GM23338 (cell line): ENCODE measurements at regions not wholly inside any gene's neighbourhood (a gene's known extent, or its start where the extent isn't known, plus 50 kb on each side); places are given as distances from the start of the nearest gene placed in this dataset.

Source experiments
- ATAC-seq: fragments of 200-7000 bp; cut with Tn5 transposase; 3 replicates; pipeline ENCODE4 v1.9.1; 2020
- DNase-seq: peaks from one replicate; pipeline ENCODE4 v3.0.0-alpha.2; 2015; ENCODE audit warnings: low spot score
- H2AFZ ChIP-seq: fragments of 200-600 bp; sonication (generic); 2 replicates; pipeline ENCODE4 v1.8.0; 2016; ENCODE audit warnings: antibody characterized with exemption, mild to moderate bottlenecking, moderate library complexity
- H3F3A ChIP-seq: fragments of 200-600 bp; sonication (generic); replicated peaks from 2 replicates; pipeline ENCODE4 v1.8.0; 2017; ENCODE audit warnings: antibody characterized with exemption, mixed run types, low read depth
- H3K27ac ChIP-seq: fragments of 200-600 bp; sonication (generic); 2 replicates; pipeline ENCODE4 v1.6.1; 2016; ENCODE audit warnings: low read depth
- H3K27me3 ChIP-seq: fragments of 200-600 bp; sonication (generic); 2 replicates; pipeline ENCODE4 v1.8.0; 2016; ENCODE audit warnings: mild to moderate bottlenecking, mixed run types, moderate library complexity; ENCODE audit not compliant: insufficient read depth
- H3K36me3 ChIP-seq: fragments of 200-600 bp; sonication (generic); 2 replicates; pipeline ENCODE4 v1.8.0; 2016; ENCODE audit warnings: mild to moderate bottlenecking; ENCODE audit not compliant: insufficient read depth
- H3K4me1 ChIP-seq: fragments of 200-600 bp; sonication (generic); 2 replicates; pipeline ENCODE4 v1.8.0; 2016; ENCODE audit warnings: mild to moderate bottlenecking, moderate library complexity; ENCODE audit not compliant: insufficient read depth
- H3K4me2 ChIP-seq: fragments of 200-600 bp; sonication (generic); 2 replicates; pipeline ENCODE4 v1.7.1; 2017; ENCODE audit warnings: mixed run types
- H3K4me3 ChIP-seq: fragments of 200-600 bp; sonication (generic); 2 replicates; pipeline ENCODE4 v1.6.1; 2016; ENCODE audit warnings: mixed run types
- H3K79me2 ChIP-seq: fragments of 200-600 bp; sonication (generic); replicated peaks from 2 replicates; pipeline ENCODE4 v1.8.0; 2017; ENCODE audit warnings: mild to moderate bottlenecking; ENCODE audit not compliant: insufficient read depth
- H3K9me2 ChIP-seq: fragments of 200-600 bp; sonication (generic); 2 replicates; pipeline ENCODE4 v1.8.0; 2017; ENCODE audit not compliant: insufficient read depth
- H4K20me1 ChIP-seq: fragments of 200-600 bp; sonication (generic); replicated peaks from 2 replicates; pipeline ENCODE4 v1.8.0; 2017; ENCODE audit warnings: mild to moderate bottlenecking; ENCODE audit not compliant: insufficient read depth
- H3K27ac Mint-ChIP-seq: 2 replicates; pipeline ENCODE4 v1.8.0; 2020; ENCODE audit warnings: inconsistent platforms, mild to moderate bottlenecking, moderate library complexity, mixed read lengths
- H3K27me3 Mint-ChIP-seq: 3 replicates; pipeline ENCODE4 v1.8.0; 2022; ENCODE audit warnings: low read depth, mild to moderate bottlenecking, moderate library complexity, mixed read lengths, inconsistent platforms; ENCODE audit not compliant: insufficient read depth, poor library complexity
- H3K36me3 Mint-ChIP-seq: 3 replicates; pipeline ENCODE4 v1.8.0; 2021; ENCODE audit warnings: low read depth, mild to moderate bottlenecking, inconsistent platforms, moderate library complexity, mixed read lengths
- H3K4me1 Mint-ChIP-seq: 3 replicates; pipeline ENCODE4 v1.8.0; 2020; ENCODE audit warnings: mild to moderate bottlenecking, inconsistent platforms, mixed read lengths
- H3K4me3 Mint-ChIP-seq: 3 replicates; pipeline ENCODE4 v1.8.0; 2021; ENCODE audit warnings: moderate library complexity, mild to moderate bottlenecking, inconsistent platforms, mixed read lengths
- H3K9me3 Mint-ChIP-seq: 3 replicates; pipeline ENCODE4 v1.8.0; 2020; ENCODE audit warnings: moderate library complexity, mild to moderate bottlenecking, inconsistent platforms, mixed read lengths
- CREB1 ChIP-seq: fragments of 250-450 bp; sonication (Bioruptor Pico); IDR thresholded peaks from 2 replicates; pipeline ENCODE4 v1.5.0; 2020; ENCODE audit warnings: low read depth, mild to moderate bottlenecking, moderate library complexity
- ETS1 ChIP-seq: IDR thresholded peaks from 2 replicates; pipeline ENCODE4 v1.6.1; 2016; ENCODE audit warnings: antibody characterized with exemption
- EZH2 ChIP-seq: fragments of 200-600 bp; sonication (generic); IDR thresholded peaks from one replicate; pipeline ENCODE4 v1.8.0; 2017; ENCODE audit warnings: antibody characterized with exemption, mild to moderate bottlenecking, low read depth; ENCODE audit not compliant: unreplicated experiment
- EZH2phosphoT487 ChIP-seq: fragments of 200-600 bp; sonication (generic); IDR thresholded peaks from one replicate; pipeline ENCODE4 v1.8.1; 2018; ENCODE audit warnings: antibody characterized with exemption; ENCODE audit not compliant: unreplicated experiment
- JUNB ChIP-seq: IDR thresholded peaks from one replicate; pipeline ENCODE4 v1.6.1; 2016; ENCODE audit warnings: antibody characterized with exemption; ENCODE audit not compliant: unreplicated experiment
- NANOG ChIP-seq: IDR thresholded peaks from 2 replicates; pipeline ENCODE4 v1.6.1; 2016; ENCODE audit warnings: antibody characterized with exemption, borderline replicate concordance
- POLR2AphosphoS5 ChIP-seq: IDR thresholded peaks from 2 replicates; pipeline ENCODE4 v1.6.1; 2016; ENCODE audit warnings: antibody characterized with exemption, low read depth
- STAT1 ChIP-seq: IDR thresholded peaks from one replicate; pipeline ENCODE4 v1.6.1; 2016; ENCODE audit warnings: antibody characterized with exemption; ENCODE audit not compliant: unreplicated experiment
- ZNF114 ChIP-seq: fragments of 250-450 bp; sonication (Bioruptor Pico); IDR thresholded peaks from 2 replicates; pipeline ENCODE4 v1.5.0; 2020; ENCODE audit warnings: mild to moderate bottlenecking, moderate library complexity
- ZNF331 ChIP-seq: fragments of 250-450 bp; sonication (Bioruptor Pico); IDR thresholded peaks from 2 replicates; pipeline ENCODE4 v1.5.0; 2020; ENCODE audit warnings: low read depth, mild to moderate bottlenecking, moderate library complexity
- ZNF462 ChIP-seq: fragments of 250-450 bp; sonication (Bioruptor Pico); IDR thresholded peaks from 2 replicates; pipeline ENCODE4 v1.5.0; 2020; ENCODE audit warnings: mild to moderate bottlenecking, moderate library complexity
- TF ChIP-seq, protein P1 (sequence below): IDR thresholded peaks from one replicate; pipeline ENCODE4 v1.6.1; 2018; ENCODE audit warnings: antibody characterized with exemption; ENCODE audit not compliant: unreplicated experiment
- TF ChIP-seq, protein P2 (sequence below), 2 experiments: fragments of 200-600 bp in 1 of 2; sonication (generic) in 1 of 2; conservative IDR thresholded peaks; 2 replicates each; pipeline versions ENCODE4 v1.5.1 to v1.6.1; 2016 to 2017; ENCODE audit warnings: antibody characterized with exemption in 2 of 2, low read depth in 2 of 2, mild to moderate bottlenecking in 2 of 2, moderate library complexity in 1 of 2

GRCh38 chr9:18366184-18366583 is 107.8 kb upstream of the ADAMTSL1 start:
- H3K27ac ChIP-seq: no peak overlapping the region
- H3K36me3 ChIP-seq: no peaks in the 10 kb centered on the region
- H3K9me2 ChIP-seq: no peaks in the 10 kb centered on the region
- DNase-seq (no peak), ATAC-seq (no peak)
- no peaks in the 10 kb centered on the region for H3F3A ChIP-seq
- TF ChIP-seq EZH2 (no peak), JUNB (no peak), ZNF114 (no peak), EZH2phosphoT487 (no peak), NANOG (no peak), ETS1 (no peak), ZNF331 (no peak), ZNF462 (CRISPR knock-in tag) (no peak), POLR2AphosphoS5 (no peak), CREB1 (no peak), STAT1 (no peak)
- TF ChIP-seq, protein P1, sequence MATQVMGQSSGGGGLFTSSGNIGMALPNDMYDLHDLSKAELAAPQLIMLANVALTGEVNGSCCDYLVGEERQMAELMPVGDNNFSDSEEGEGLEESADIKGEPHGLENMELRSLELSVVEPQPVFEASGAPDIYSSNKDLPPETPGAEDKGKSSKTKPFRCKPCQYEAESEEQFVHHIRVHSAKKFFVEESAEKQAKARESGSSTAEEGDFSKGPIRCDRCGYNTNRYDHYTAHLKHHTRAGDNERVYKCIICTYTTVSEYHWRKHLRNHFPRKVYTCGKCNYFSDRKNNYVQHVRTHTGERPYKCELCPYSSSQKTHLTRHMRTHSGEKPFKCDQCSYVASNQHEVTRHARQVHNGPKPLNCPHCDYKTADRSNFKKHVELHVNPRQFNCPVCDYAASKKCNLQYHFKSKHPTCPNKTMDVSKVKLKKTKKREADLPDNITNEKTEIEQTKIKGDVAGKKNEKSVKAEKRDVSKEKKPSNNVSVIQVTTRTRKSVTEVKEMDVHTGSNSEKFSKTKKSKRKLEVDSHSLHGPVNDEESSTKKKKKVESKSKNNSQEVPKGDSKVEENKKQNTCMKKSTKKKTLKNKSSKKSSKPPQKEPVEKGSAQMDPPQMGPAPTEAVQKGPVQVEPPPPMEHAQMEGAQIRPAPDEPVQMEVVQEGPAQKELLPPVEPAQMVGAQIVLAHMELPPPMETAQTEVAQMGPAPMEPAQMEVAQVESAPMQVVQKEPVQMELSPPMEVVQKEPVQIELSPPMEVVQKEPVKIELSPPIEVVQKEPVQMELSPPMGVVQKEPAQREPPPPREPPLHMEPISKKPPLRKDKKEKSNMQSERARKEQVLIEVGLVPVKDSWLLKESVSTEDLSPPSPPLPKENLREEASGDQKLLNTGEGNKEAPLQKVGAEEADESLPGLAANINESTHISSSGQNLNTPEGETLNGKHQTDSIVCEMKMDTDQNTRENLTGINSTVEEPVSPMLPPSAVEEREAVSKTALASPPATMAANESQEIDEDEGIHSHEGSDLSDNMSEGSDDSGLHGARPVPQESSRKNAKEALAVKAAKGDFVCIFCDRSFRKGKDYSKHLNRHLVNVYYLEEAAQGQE: no peak
- TF ChIP-seq, protein P2, sequence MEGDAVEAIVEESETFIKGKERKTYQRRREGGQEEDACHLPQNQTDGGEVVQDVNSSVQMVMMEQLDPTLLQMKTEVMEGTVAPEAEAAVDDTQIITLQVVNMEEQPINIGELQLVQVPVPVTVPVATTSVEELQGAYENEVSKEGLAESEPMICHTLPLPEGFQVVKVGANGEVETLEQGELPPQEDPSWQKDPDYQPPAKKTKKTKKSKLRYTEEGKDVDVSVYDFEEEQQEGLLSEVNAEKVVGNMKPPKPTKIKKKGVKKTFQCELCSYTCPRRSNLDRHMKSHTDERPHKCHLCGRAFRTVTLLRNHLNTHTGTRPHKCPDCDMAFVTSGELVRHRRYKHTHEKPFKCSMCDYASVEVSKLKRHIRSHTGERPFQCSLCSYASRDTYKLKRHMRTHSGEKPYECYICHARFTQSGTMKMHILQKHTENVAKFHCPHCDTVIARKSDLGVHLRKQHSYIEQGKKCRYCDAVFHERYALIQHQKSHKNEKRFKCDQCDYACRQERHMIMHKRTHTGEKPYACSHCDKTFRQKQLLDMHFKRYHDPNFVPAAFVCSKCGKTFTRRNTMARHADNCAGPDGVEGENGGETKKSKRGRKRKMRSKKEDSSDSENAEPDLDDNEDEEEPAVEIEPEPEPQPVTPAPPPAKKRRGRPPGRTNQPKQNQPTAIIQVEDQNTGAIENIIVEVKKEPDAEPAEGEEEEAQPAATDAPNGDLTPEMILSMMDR (conservative IDR thresholded peaks at IDR 0.05; ENCODE audit: low read depth in 2 of 2): no peak
- Mint-ChIP-seq H3K36me3 (no peaks in the 10 kb centered on the region), H3K4me3 (no peak overlapping the region), H3K27ac (no peak overlapping the region), H3K9me3 (no peaks in the 10 kb centered on the region), H3K27me3 (no peaks in the 10 kb centered on the region), H3K4me1 (peaks cover 9% of the 10 kb centered on the region; the same call in 2 of the 3 replicates)
- H3K4me2 ChIP-seq: no peak overlapping the region
- no peak overlapping the region for H2AFZ ChIP-seq
- no peaks in the 10 kb centered on the region for H4K20me1 ChIP-seq
- H3K4me1 ChIP-seq: peaks cover 28% of the 10 kb centered on the region
- H3K4me3 ChIP-seq: no peak overlapping the region
- H3K27me3 ChIP-seq: no peaks in the 10 kb centered on the region
- H3K79me2 ChIP-seq: no peaks in the 10 kb centered on the region
